ENCODE measurements at regions not wholly inside any gene's neighbourhood (a gene's known extent, or its start where the extent isn't known, plus 50 kb on each side); places are given as distances from the start of the nearest gene placed in this dataset.
"Not testable (repeated sequence)": the region's sequence is repeated elsewhere in the genome, so short reads cannot be mapped to it uniquely, and the experiment has no call there.

GRCh38 chr2:217011576-217011975 is 151.7 kb upstream of the TNP1 start:
- no peak for DNase-seq

- no peak for DNase-seq
These were observed 150.3 kb upstream of the TNP1 start for GRCh38 chr2:217010173-217010572.

DNA sequence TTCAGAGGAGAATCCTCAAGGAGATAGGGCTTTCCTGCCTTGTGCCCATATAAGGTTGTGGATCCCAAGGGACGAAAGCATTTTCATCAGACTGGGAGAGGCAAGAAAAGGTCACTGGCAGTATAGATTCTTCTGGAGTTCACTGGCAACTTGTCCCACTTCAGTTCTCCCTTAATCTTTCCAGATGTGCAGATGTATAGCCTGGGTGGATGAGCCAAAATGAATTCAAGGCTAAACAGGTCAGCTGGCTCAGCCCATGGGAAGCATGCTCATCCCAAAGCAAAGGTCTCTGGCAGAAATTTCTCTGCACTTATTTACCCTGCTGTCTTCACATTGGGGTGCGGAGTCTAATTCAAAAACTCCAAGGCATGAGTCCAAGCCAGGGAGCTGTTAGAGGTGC is 148.9 kb upstream of the TNP1 start:
- no peak for DNase-seq

GRCh38 chr2:217006217-217006616 is 146.4 kb upstream of the TNP1 start:
- no peak for DNase-seq

DNA sequence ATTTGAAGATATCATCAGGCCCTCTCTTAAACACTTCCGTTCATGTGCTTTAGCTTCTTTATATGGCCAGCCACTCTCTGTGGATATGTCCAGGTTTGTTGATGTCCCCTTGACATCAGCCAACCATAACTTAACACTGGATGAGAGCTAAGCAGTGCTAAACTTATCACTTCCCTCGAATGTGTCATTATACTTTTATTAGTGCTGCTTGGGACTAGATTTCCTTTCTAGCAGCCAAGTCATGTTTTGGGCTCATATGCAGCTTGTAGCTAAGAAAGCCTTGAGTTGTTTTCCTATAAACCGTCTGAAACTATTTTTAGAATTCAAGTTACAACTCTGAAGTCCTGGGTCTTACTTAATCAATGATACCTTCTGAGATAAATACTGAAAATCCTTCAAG is 144.8 kb upstream of the TNP1 start:
- DNase-seq: no peak

DNA sequence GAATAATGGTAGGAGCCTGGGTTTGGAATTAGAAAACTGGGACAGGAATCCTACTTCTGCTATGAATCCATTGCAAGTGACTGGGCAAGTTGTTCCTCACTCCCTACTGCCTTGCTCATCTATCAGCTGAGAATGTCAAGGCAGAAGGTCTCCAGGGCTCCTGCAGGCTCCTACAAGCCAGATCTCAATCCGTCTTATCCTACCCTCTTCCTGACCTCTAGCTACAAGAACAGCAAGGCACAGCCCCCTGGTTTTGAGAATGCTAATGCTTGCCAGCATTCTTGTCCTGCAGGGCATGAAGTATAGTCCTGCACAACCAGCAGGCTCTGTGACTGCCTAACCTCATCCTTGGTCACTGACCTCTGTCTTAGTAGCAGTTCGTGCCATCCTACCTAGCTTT is 141.9 kb upstream of the TNP1 start:
- no peak for DNase-seq

GRCh38 chr2:217000406-217000805 is 140.5 kb upstream of the TNP1 start:
- no peak for DNase-seq

DNA sequence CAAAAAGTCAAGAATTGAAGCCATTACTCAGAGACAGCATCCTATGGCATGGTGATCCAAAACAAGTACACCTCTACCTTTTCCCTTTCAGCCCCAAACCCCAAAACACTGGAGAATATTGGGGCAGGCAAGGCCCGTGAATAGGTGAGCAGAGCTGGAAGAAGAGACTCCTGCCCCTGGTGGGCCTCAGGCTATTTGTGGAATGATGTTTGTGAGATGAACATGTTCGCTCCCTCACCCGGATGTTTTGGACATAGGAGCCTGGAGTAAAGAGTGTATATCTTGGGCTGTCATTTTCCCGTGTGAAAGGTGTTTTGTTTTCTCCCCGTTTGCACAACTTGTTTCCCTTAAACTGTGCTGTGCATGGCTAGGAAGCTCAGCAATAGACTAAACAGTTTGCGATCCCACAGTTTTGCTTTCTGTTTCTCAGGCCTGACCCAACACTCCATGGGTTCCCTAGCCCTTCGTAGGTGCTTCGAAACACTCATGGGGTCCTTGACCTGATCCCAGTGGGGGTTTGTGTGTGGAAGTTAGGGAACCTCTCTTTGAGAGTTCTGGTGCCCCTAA is 136.5 kb upstream of the TNP1 start:
- no peak for DNase-seq

- no peak for DNase-seq
These were observed 134.5 kb upstream of the TNP1 start for GRCh38 chr2:216994353-216994854.

DNA sequence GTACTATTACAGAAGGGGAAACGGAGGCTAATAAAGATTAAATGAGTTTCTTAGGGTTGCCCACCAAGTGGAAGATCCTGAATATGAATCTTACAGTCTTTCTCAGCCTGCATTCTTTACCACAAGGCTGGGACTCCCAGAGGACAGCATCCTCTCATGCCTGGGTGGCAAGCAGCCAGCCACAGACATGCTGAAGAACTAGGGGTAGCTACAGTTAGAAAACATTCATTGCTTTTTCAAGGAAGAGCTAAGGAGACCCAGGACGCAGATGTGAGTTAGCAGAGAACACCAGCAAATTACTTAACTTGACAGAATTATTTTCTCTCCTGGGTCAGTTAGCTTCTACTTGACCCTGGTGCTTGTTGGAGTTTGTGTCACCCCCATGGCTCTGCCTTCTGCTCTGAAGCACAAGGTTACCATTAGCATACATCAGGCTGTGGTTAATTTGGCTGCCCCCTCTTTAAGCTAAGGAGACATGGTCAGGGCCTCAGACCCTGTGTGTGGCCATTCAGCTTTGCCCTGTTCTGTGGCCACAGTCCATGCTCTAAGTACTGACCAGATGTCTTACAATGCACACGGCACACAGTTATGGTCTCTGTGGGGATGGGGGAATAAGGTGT is 132.3 kb upstream of the TNP1 start:
- DNase-seq: no peak

GRCh38 chr2:216991563-216991962 is 131.7 kb upstream of the TNP1 start:
- no peak for DNase-seq

DNA sequence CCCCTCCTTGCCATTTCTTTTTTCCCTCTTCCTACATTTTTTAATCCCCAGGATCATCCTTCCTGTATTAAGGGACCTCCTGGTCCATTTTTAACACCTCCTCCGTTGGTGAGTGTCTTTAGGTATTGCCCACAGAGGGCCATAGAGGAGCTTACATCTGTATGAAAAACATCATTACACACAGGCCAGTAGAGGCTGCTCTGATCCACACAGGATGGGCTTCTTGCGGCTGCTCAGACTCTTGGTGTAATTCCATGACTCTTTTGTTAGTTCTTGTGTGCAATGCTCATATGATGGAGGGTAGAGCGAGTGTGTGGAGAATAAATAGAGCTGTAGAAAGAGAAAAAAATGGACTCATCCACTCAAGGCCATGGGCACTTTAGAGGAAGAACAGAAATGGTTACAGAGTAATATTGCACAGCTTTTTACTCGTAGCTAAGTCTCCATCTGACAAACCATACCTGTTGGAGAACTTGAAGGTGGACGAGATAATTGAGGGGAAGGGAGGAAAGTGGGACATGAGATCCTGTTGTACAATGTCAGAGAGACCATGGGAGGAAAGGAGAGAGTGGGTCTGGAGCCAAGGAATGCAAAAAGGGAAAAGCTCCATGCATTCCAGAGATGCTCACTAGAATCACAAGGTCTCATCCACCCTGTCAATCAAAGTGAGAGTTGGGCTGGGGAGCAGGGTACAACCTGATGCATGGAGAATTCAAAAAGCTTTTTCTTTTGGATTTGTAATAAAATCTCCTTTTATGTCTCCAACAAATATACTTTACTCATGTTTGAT is 129.7 kb upstream of the TNP1 start:
- DNase-seq: no peak

- no peak for DNase-seq
These were observed 127.5 kb upstream of the TNP1 start for GRCh38 chr2:216987252-216987821.

- no peak for DNase-seq
These were observed 125.8 kb upstream of the TNP1 start for GRCh38 chr2:216985658-216986141.

GRCh38 chr2:216984937-216985336 is 125.1 kb upstream of the TNP1 start:
- no peak for DNase-seq

GRCh38 chr2:216981951-216982350 is 122.1 kb upstream of the TNP1 start:
- not testable (repeated sequence) for DNase-seq

DNA sequence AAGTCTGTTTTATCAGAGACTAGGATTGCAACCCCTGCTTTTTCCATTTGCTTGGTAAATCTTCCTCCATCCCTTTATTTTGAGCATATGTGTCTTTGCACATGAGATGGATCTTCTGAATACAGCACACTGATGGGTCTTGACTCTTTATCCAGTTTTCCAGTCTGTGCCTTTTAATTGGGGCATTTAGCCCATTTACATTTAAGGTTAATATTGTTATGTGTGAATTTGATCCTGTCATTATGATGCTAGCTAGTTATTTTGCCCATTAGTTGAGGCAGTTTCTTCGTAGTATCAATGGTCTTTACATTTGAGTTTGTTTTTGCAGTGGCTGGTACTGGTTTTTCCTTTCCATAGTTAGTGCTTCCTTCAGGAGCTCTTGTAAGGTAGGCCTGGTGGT is 120.6 kb upstream of the TNP1 start:
- DNase-seq: not testable (repeated sequence)

- no peak for DNase-seq
These were observed 114.7 kb upstream of the TNP1 start for GRCh38 chr2:216974321-216975302.

DNA sequence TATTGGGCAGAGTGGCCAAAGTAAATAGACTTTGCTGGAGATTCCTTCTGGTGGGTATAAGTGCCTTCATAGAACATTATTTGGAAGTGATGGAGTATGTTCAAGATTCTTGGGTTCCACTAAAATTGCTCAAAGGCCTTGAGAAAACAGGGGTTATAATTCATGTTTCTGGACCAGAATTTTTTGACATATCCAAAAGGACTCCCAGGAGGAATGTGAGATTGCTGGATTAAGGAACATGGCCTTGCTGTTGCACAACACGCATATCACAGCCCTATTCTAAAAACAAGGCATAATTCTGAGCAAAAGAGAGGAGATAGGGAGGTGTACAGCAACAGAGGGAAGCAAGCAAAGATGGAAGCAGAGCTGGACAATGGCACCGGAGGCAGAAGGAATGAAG is 111.7 kb upstream of the TNP1 start:
- DNase-seq: no peak

- no peak for DNase-seq
These were observed 110.6 kb upstream of the TNP1 start for GRCh38 chr2:216970359-216970915.

DNA sequence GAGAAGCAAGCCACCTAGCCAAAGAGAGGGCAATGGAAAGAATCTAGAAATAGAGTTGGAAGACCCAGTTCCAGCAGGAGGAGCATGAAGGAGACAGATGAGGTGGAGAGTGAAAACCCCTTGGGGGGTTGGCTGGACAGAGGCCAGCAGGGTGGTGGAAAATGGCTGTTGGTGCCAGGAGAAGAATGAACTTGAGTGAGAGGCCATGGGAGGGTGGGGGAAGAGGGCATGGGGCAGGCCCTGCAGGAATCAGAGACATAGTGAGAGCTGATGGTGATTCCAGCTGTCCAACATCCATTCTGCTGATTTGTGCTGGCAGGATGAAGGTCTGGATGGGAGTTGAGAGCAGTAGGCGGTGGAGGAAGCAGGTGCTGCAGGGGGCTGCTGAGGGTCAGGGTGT is 108.0 kb upstream of the TNP1 start:
- DNase-seq: no peak
